Right lobe of liver (tissue), 6 donors: ENCODE measurements at regions not wholly inside any gene's neighbourhood (a gene's known extent, or its start where the extent isn't known, plus 50 kb on each side); places are given as distances from the start of the nearest gene placed in this dataset.

Experiments
- ATAC-seq, 4 donors: fragments of 200-7000 bp; cut with Tn5 transposase; one replicate each; pipeline ENCODE4 v1.9.1; 2020; ENCODE audit warnings: mild to moderate bottlenecking in 4 of 4, moderate library complexity in 4 of 4
- DNase-seq, 3 donors: peaks; one replicate each; pipeline ENCODE4 v3.0.0-alpha.2; 2020
- H3K27ac ChIP-seq, 3 donors: fragments of 200-600 bp; one replicate each; pipeline ENCODE4 v1.8.0; 2022
- H3K27me3 ChIP-seq, 2 donors: fragments of 200-600 bp; one replicate each; pipeline ENCODE4 v1.8.0; 2022
- H3K36me3 ChIP-seq, 4 donors: fragments of 200-600 bp; sonication (generic) in 1 of 4; one replicate each; pipeline versions ENCODE4 v1.5.1 to v1.8.0; 2017 to 2022; ENCODE audit warnings: control low read depth in 1 of 4
- H3K4me1 ChIP-seq, 4 donors: fragments of 200-600 bp; sonication (generic) in 1 of 4; one replicate each; pipeline versions ENCODE4 v1.5.1 to v1.8.0; 2017 to 2022; ENCODE audit warnings: control low read depth in 1 of 4
- H3K4me3 ChIP-seq, 3 donors: fragments of 200-600 bp; one replicate each; pipeline ENCODE4 v1.8.0; 2022
- H3K9me3 ChIP-seq, 4 donors: fragments of 200-600 bp; sonication (generic) in 1 of 4; one replicate each; pipeline versions ENCODE4 v1.5.1 to v1.8.0; 2017 to 2022; ENCODE audit warnings: control low read depth in 1 of 4
- CTCF ChIP-seq, 4 donors: fragments of 200-600 bp in 3 of 4; fragments of 450-650 bp in 1 of 4; IDR thresholded peaks; one replicate each; pipeline versions ENCODE4 v1.5.1 to v1.8.0; 2016 to 2022; ENCODE audit warnings: antibody characterized with exemption in 4 of 4, mild to moderate bottlenecking in 2 of 4
- POLR2A ChIP-seq: fragments of 450-650 bp; IDR thresholded peaks from one replicate; pipeline ENCODE4 v1.6.1; 2017; ENCODE audit warnings: antibody characterized with exemption, mild to moderate bottlenecking
- WGBS: methylation state at CpG from one replicate; pipeline ENCODE4 v1.1.6; 2018; ENCODE audit warnings: low coverage, low lambda C conversion rate; ENCODE audit not compliant: insufficient coverage; ENCODE audit errors: missing lambda C conversion rate; 5-methylcytosine and 5-hydroxymethylcytosine counted together
- intact Hi-C, 2 donors: fragments of 100-400 bp; cut with DNase I; formaldehyde crosslinking; loops; one replicate each; pipeline versions ENCODE4 v1.11.2 to v1.14.1; 2022
- donor health status: DM: no; HTN: yes; CAD: no.
- donor health status: DM: no; HTN: no; CAD: no.
- donor health status: DM: no; HTN: no; CAD: no.
- donor health status: DM: no; HTN: yes; CAD: no.
- donor health status: DM: no; HTN: yes; CAD: no.

- H3K4me1 ChIP-seq, result no peaks in the 10 kb centered on the region
- no CpG with 5 or more reads among the region's 6 CpGs for WGBS
- no peaks in the 10 kb centered on the region for H3K27me3 ChIP-seq
- no peak for DNase-seq
- no peaks in the 10 kb centered on the region for H3K9me3 ChIP-seq
- no peak for ATAC-seq
- H3K4me3 ChIP-seq, result no peak overlapping the region
- intact Hi-C loops, result no loop called here
- no peak overlapping the region for H3K27ac ChIP-seq
- H3K36me3 ChIP-seq, result no peaks in the 10 kb centered on the region
- TF ChIP-seq POLR2A (no peak), CTCF (IDR thresholded peaks at IDR 0.05) (no peak)
These were observed 120.3 kb downstream of the TUBA3C start for GRCh38 chr13:19061278-19061677.

GRCh38 chr13:19060311-19061002 lies 121.2 kb downstream of the TUBA3C start:
- WGBS, result 90% methylated on average over 2 of the region's 13 CpGs

GRCh38 chr13:19059016-19059780 lies 122.4 kb downstream of the TUBA3C start:
- H3K27ac ChIP-seq, result no peak overlapping the region
- WGBS, result 68% methylated on average over 3 of the region's 16 CpGs
- no peak for ATAC-seq
- H3K4me1 ChIP-seq, result no peaks in the 10 kb centered on the region
- H3K27me3 ChIP-seq, result no peaks in the 10 kb centered on the region
- no peaks in the 10 kb centered on the region for H3K36me3 ChIP-seq
- DNase-seq, result no peak
- H3K4me3 ChIP-seq, result no peak overlapping the region
- H3K9me3 ChIP-seq, result no peaks in the 10 kb centered on the region
- TF ChIP-seq POLR2A (no peak), CTCF (IDR thresholded peaks at IDR 0.05) (no peak)
- intact Hi-C loops, result no loop called here

More at GRCh38 chr13:19060311-19061002, 121.2 kb downstream of the TUBA3C start:
- Histone ChIP-seq H3K36me3 (no peaks in the 10 kb centered on the region), H3K27me3 (no peaks in the 10 kb centered on the region), H3K27ac (no peak overlapping the region), H3K4me1 (no peaks in the 10 kb centered on the region), H3K4me3 (no peak overlapping the region), H3K9me3 (no peaks in the 10 kb centered on the region)
- DNase-seq (no peak), ATAC-seq (no peak)
- intact Hi-C loops, result no loop called here
- no peak for TF ChIP-seq POLR2A

- DNase-seq (no peak), ATAC-seq (no peak)
- H3K27me3 ChIP-seq, result no peaks in the 10 kb centered on the region
- H3K4me1 ChIP-seq, result no peaks in the 10 kb centered on the region
- no peak overlapping the region for H3K27ac ChIP-seq
- intact Hi-C loops, result no loop called here
- H3K4me3 ChIP-seq, result no peak overlapping the region
- H3K9me3 ChIP-seq, result no peaks in the 10 kb centered on the region
- WGBS, result 80% methylated on average over 1 of the region's 14 CpGs
- no peak for TF ChIP-seq CTCF (IDR thresholded peaks at IDR 0.05)
- TF ChIP-seq POLR2A, result no peak
- no peaks in the 10 kb centered on the region for H3K36me3 ChIP-seq
These were observed 123.1 kb downstream of the TUBA3C start for GRCh38 chr13:19058566-19058965.
